Amniotic epithelial cell (primary cell): ENCODE measurements at regions not wholly inside any gene's neighbourhood (a gene's known extent, or its start where the extent isn't known, plus 50 kb on each side); places are given as distances from the start of the nearest gene placed in this dataset.

ENCODE experiments used
- DNase-seq: peaks from one replicate; pipeline ENCODE4 v3.0.0-alpha.2; 2010; ENCODE audit warnings: low read depth

DNA sequence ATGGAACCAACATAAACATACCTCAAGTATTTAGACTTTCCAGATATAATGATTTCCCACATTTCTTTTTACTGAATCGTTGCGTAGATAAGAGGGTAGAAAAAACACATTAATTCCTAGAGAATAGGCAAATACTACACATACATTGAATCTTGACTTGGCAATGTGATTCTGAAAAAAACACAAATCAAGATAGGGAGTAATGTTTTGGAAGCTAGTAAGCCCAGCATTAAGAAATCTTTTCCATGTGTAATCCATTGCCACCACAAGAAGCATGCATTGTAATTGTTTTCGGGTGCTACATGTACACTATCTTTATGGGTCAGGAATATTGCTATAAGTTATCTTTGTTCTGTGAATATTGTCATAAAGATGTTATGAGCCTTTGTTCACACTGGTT is 269.8 kb upstream of the PDGFD start:
- peak; percentile 68 for DNase-seq

DNA sequence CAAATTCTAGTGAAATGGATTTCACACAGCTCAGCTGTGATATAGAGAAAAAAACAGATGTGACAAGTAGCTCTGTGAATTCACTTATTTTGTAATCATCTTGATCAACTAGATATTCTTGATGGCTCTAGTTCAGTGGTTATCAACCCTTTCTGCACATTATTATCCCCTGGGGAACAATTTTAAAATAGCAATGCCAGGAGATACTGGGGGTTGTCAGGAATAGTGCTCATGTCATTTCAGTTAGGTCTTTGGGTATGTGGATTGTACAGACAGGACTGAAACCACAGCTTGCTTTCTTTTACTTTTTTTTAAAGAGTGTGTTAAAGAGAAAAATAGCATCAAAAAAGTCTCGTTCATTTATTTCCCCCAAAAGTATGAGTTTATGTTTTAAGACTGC is 269.0 kb upstream of the PDGFD start:
- no peak for DNase-seq

DNA sequence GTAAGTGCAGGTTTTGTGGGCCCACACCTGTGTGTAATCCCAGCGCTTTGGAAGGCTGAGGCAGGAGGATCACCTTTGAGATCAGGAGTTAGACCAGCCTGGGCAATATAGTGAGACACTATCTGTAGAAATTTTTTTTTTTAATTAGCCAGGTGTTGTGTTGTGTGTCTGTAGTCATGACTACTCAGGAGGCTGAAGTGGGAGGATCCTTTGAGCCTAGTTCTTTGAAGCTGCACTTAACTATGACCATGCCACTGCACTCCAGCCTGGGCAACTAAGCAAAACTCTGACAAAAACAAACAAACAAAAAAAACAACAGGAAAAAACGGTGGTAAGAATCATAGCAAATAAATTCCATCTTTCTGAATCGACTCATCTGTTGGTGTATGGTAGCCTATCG is 268.6 kb upstream of the PDGFD start:
- DNase-seq, result no peak

DNA sequence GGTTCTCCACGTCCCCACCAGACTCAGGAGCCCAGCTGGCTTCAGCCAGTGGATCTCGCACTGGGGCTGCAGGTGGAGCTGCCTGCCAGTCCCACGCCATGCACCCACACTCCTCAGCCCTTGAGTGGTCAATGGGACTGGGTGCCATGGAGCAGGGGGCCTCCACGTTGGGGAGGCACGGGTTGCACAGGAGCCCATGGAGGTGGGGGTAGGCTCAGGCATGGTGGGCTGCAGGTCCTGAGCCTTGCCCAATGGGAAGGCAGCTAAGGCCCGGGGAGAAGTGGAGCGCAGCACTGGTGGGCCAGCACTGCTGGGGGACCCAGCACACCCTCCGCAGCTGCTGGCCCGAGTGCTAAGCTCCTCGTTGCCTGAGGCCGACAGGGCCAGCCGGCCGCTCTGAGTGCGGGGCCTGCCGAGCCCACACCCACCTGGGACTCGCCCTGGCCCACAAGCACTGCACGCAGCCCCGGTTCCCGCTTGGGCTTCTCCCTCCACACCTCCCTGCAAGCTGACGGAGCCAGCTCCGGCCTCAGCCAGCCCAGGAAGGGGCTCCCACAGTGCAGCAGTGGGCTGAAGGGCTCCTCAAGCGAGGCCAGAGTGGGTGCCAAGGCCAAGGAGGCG is 258.5 kb upstream of the PDGFD start:
- DNase-seq, result no peak

DNA sequence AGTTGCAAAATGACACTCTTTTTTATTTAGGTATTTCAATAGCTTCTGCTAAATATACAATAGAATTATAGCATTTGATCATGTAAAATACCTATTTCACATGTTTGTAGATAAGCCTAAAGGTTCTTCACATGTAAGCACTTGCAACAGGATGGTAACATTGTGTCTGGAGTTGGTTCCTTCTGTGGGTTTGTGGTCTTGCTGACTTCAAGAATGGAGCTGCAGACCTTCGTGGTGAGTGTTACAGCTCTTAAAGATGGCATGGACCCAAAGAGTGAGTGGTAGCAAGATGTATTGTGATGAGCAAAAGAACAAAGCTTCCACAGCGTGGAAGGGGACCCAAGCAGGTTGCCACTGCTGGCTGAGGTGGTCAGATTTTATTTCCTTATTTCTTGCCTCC is 246.4 kb upstream of the PDGFD start:
- peak; percentile 75 for DNase-seq

DNA sequence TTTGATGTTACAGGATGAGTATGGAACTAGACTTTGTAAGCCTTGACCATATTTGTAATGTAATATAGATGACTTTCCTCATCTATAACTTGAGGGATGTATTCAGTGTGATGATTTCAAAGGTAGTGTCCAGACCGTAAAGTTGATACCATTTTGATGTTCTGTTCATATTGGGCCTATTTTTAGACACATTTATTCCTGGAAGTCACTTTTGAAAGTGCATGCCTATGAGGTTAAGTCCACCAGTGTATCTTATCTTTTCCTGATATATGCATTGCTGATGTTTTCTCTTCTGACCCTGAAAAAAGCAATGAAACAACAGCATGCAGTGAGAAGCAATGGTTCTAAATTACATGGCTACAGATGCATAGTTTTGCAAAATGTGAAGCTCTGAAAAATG is 244.7 kb upstream of the PDGFD start:
- no peak for DNase-seq

DNA sequence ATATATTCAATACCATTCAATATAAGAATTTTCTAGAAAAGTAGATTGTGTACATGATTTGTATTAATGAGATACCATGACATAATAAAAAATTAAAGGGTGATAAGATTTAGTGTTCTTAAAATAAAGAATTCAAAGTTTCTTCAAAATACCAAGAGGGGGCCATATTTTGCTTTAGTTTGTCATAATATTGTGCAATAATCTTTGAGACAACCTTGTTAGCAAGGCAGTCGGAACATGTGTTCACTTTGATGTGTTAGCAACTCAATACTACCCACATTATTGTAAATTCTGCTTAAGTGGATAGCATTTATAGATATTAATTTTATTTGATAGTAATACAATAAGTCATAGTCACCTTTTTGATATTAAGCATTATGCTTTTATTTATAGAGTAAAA is 241.3 kb upstream of the PDGFD start:
- no peak for DNase-seq

DNA sequence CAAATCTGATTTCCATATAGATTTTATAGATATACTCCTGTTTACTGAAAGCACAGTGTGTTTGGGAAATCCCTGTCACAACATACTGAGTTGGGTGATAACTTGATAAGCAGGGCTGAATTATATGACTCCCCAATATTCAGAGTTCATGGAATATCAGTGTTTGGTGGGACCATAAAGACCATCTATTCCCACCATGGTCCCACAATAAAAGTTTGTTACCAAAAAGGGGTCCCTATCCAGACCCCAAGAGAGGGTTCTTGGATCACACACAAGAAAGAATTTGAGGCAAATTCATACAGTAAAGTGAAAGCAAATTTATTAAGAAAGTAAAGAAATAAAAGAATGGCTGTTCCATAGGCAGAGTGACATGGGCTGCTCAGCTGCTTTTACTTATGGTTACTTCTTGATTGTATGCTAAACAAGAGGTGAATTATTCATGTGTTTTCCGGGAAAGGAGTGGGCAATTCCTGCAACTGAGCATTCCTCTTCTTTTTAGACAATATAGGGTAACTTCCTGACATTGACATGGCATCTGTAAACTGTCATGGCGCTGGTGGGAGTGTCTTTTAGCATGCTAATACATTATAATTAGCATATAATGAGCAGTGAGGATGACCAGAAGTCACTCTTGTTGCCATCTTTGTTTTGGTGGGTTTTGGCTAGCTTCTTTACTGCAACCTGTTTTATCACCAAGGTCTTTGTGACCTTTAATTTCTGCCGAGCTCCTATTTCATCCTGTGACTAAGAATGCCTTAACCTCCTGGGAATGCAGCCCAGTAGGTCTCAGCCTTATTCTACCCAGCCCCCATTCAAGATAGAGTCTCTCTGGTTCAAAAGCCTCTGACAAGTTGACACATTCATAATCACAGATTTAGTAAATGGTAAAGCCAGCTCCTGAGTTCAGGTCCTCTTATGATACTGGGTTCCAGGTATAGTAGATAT is 240.6 kb upstream of the PDGFD start:
- DNase-seq, result peak; percentile 12

DNA sequence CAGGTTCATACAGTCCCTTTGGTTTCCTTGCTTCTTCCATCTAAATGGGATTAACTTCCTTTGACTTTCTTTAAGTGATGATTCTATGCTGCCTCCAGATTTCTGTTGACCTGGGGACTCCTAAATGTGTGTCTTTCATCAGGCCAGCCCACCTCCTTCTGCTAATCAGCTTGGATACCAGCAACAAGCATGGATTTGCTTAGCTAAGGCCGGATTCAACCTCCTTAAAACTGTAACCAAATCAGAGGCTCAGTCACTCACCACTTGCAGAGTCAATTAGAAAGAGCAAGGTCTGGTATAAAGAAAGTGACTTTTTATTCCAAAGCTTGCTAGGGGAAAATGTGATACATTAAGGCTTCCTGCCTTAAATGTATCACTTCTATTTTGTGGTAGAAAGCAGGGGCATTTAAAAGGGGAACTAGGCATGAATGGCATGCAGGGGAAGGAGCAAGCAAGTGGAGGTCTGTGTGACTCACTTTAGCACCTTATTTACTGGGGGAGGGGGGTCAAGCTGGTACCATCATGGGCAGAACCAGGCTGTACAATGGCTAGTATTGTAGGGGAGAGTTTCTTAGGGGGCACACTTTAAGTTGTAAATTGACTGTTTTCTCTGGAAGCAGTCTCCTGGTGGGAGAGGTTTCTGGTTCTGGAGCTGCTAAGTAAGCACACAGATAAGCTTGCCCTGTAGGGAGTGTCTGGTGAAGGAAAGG is 239.0 kb upstream of the PDGFD start:
- no peak for DNase-seq

DNA sequence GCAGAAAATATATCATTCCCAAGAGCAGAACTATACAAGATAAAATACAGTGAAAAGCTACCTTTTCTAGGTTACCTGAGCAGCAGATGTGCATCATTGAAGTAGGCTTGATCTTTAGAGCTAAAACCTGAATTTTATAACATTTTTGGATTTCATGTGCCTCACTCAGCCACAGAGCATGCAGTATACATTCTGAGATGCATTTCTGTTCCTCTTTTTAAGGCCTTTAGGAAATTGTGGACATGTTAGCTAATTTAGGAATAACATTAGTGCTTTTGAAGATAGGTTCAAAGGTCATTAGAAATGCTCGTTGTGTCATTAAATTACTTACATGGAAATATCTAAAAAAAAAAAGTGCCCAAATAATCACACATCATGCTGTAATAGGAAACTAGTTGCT is 230.6 kb upstream of the PDGFD start:
- DNase-seq, result no peak

DNA sequence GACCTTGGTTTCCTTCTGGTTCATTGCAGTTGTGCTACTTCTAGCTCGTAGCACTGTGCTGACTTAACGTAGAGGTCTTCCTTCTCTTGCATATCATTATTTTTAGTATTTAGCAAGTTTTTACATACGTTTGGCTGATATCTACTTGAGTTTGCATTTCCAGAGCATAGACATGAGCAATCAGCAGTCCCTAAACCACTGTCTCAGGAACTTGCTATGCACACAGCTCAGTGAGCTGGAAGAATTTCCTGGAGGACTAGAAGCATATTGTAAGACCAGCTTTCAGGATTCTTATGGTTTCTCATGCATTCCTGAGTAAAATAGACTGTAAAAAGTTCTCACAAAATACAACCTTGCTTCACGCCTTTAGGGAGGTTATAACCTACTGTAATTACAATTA is 226.7 kb upstream of the PDGFD start:
- DNase-seq, result peak; percentile 19

DNA sequence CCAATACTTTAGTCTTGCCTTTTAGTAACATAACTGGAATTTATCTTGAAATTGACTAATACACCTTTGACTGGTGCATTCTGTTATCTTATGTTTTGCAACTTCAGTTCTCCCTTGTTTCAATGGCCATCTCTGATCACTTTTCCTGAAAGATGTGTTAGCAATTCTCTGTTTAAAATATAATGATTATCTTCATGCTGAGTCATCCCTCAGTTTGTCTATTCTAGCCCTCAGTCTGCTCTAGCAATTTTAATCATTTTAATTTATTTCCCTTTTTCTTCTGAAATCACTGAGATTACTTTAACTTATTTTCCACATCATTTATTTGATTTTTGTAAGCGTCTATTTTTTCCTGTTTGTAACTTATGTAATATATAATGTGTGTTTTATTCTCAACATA is 221.9 kb upstream of the PDGFD start:
- no peak for DNase-seq

DNA sequence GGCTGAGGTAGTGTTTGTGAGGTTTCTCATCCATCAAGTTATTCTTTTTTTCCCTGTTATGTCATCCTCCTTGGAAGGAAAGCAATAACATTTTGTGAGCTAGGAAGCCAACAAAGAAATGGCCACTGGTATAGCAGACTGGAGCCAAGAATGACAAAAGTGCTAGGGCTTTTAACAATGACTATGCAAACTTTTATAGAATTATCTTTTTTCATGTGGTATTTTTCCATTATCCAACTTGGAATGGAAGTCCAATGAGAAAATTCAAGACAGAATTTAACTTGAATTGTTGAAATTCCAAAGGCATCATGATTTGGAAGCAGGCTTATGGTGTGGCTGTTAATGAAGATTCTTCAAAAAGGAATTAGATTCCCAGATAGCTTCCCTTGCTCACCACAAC is 216.4 kb upstream of the PDGFD start:
- no peak for DNase-seq

DNA sequence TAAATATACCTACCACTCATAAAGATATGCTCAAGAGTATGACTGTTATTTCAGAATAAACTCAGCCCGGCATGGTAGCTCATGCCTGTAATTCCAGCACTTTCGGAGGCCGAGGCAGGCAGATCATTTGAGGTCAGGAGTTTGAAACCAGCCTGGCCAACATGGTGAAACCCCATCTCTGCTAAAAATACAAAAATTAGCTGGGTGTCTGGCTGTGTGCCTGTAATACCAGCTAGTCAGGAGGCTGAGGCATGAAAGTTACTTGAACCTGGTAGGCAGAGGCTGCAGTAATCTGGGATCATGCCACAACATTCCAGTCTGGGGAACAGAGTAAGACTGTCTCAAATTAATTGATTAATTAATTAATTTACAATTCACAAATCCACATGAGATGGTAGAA is 208.2 kb upstream of the PDGFD start:
- no peak for DNase-seq

DNA sequence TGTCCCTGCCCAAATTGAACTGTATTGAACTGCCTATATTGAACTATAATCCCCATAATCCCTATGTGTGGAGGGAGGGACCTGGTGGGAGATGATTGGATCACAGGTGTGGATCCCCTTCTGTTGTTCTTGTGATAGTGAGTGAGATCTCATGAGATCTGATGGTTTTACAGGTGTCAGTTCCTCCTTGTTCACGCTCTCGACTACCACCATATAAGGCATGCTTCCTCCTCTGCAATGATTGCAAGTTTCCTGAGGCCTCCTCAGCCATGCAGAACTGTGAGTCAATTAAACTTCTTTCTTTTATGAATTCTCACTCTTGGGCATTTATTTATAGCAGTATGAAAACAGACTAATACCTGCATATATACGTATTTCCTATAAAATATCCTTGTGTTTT is 206.5 kb upstream of the PDGFD start:
- no peak for DNase-seq

DNA sequence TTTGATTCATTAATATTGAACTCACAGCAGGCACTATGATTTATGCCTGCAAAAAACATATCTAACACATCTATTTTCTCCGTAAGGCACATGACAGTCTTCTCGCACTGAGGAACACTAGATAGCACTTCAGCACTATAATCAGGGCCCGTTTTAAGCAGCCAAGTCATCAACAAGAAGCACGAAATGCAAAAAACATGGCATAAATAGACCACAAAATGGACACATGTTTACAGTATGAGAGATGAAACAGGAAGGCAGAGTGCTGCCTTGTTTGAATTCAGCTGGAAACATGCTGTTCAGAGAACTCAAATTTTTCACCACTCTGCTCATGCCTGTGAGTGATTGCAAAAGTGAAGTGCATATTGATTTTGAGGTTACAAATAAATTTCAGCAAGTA is 205.8 kb upstream of the PDGFD start:
- DNase-seq, result no peak

DNA sequence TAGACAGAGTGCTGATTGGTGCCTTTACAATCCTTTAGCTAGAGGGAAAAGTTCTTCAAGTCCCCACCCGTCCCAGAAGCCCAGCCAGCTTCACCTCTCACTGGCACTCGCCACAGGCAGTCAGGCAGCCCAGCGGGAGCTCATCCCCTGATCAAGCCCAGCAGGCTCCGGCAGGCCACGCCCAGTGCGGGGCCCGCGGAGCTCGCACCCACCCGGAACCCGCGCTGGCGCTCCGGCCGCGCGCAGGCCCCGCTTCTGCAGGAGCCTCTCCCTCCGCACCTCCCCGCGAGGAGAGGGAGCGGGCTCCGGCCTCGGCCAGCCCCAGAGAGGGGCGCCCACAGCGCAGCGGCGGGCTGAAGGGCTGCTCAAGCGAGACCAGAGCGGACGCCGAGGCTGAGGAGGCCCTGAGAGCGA is 202.4 kb upstream of the PDGFD start:
- no peak for DNase-seq

DNA sequence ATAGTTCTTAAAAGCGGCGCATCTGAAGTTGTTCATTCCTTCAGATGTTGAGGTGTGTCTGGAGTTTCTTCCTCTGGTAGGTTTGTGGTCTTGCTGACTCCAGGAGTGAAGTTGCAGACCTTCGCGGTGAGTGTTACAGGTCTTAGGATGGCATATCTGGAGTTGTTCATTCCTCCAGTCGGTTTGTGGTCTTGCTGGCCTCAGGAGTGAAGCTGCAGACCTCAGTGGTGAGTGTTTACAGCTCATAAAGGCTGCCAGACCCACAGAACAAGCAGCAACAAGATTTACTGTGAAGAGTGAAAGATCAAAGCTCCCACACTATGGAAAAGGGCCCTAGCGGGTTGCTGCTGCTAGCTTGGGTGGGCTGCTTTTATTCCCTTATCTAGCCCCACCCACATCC is 201.7 kb upstream of the PDGFD start:
- DNase-seq, result peak; percentile 77

DNA sequence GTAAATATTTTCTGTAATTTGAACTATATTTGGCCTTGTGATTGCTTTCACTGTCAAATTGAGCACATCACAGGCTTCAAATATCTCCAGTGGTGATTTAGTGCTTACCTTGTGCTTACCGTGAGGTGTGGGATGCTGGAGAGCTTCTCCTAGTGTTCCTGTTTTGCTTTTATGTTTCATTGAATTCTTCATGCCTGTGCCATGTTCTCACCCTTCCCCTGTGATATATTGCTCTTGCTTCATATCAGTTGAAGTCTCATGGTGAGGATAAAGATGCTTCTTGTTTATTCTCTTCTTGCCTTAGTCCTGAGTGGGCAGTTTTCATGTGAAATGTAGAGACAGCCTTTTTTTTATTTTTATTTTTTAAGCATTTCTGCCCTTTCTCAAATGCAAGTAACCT is 198.0 kb upstream of the PDGFD start:
- DNase-seq, result peak; percentile 61

DNA sequence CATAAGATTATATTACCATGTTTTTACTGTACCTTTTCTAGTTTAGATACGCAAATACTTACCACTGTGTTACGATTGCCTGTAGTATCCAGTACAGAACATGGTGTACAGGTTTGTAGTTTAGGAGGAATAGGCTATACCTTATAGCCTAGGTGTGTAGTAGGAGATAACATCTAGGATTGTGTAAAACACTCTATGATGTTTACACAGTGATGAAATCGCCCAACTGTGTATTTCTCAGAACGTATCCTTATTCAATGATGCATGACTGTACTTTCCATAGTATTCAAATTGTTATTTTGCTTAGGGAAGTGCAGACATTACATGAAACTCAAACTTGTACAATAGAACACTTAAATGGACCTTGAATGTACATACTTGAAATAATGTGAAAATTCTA is 188.1 kb upstream of the PDGFD start:
- no peak for DNase-seq

DNA sequence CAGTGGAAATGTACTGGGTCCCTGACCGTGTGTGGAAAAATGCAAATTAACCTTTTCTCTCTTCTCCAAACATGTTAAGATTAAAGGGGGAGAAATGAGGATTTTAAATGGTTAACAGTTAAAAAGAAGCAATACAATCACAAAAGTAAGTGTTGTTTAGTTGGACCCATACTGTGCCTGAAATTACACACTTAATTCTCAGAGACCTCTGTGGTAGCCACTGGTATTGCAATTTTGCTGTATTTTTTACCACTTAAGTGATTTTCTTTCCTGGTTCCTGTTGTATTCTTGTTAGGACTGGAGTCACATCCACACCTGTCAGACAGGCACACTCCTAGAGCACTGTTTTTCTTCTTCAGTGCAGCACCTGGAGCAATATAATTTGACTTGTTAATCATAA is 179.6 kb upstream of the PDGFD start:
- peak; percentile 17 for DNase-seq

DNA sequence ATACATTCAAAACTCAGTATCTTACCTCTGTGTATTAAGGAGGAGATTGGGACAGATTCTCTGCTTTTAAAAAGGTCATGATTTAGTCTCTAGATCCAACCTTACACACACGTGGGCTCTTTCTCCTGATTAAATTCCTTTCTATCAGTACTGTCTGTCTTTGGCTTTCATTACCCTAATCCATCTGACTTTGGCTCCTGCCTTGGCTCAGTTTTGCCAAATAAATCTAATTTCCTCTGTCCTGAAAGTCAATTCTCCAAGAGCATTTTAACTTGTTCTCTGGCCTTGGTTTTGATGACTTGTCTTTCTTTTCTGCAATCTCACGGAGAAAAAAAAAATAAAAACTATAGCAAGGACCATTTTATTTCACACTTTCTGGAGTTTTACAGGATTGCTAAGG is 176.6 kb upstream of the PDGFD start:
- DNase-seq, result no peak

DNA sequence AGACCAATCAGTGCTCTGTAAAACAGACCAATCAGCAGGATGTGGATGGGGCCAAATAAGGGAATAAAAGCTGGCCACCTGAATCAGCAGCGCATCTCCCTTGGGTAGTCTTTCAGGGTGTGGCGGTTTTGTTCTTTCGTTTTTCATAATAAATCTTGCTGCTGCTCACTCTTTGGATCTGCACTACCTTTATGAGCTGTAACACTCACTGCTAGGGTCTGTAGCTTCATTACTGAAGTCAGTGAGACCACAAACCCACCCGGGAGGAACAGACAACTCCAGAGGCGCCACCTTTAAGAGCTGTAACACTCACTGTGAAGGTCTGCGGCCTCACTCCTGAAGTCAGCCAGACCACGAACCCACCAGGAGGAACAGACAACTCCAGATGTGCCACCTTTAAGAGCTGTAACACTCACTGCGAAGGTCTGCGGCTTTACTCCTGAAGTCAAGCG is 175.5 kb upstream of the PDGFD start:
- no peak for DNase-seq
